ENCODE measurements at regions not wholly inside any gene's neighbourhood (a gene's known extent, or its start where the extent isn't known, plus 50 kb on each side); places are given as distances from the start of the nearest gene placed in this dataset.

DNA sequence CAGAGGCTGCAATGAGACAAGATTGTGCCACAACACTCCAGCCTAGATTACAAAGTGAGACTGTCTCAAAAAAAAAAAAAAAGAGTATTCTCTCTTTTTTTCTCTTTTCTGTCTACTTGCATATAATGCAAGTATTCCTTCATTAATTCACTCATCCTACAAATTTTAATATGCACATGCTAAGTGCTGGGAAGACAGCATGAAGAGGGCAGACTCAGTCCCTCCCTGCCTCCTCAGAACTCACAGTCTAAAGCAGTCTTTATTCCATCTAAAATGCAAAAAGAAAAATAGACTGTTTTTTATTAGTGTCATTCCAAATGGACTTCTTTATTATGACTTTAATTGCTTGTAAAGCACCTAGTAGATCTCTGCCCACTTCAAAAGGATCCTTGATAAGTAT, 85.6 kb downstream of the NKX6-1 start:
- no peak overlapping the region for H2BK5ac ChIP-seq (ENCODE audit: insufficient read length, low read length)
- no peak overlapping the region for H2AK5ac ChIP-seq (ENCODE audit: insufficient read length, low read length)
- H3K4ac ChIP-seq (ENCODE audit: low read depth, low read length) = no peak overlapping the region
- no peak overlapping the region for H3K4me3 Mint-ChIP-seq
- peaks cover 17% of the 10 kb centered on the region for H3K27me3 Mint-ChIP-seq (ENCODE audit: low read depth)
- H3K79me2 ChIP-seq (ENCODE audit: insufficient read depth, low read length) = no peaks in the 10 kb centered on the region
- DNase-seq = no peak
- H3K18ac ChIP-seq (ENCODE audit: insufficient read length, low read depth, low read length) = no peak overlapping the region
- no peak overlapping the region for H3K27ac ChIP-seq (ENCODE audit: insufficient read length, low read depth, low read length)
- TF ChIP-seq, protein P1, sequence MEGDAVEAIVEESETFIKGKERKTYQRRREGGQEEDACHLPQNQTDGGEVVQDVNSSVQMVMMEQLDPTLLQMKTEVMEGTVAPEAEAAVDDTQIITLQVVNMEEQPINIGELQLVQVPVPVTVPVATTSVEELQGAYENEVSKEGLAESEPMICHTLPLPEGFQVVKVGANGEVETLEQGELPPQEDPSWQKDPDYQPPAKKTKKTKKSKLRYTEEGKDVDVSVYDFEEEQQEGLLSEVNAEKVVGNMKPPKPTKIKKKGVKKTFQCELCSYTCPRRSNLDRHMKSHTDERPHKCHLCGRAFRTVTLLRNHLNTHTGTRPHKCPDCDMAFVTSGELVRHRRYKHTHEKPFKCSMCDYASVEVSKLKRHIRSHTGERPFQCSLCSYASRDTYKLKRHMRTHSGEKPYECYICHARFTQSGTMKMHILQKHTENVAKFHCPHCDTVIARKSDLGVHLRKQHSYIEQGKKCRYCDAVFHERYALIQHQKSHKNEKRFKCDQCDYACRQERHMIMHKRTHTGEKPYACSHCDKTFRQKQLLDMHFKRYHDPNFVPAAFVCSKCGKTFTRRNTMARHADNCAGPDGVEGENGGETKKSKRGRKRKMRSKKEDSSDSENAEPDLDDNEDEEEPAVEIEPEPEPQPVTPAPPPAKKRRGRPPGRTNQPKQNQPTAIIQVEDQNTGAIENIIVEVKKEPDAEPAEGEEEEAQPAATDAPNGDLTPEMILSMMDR (conservative IDR thresholded peaks at IDR 0.05) = no peak
- H2AFZ ChIP-seq (ENCODE audit: low read length) = no peak overlapping the region
- H2BK20ac ChIP-seq (ENCODE audit: low read depth, low read length, poor library complexity, severe bottlenecking) = no peak overlapping the region
- no peak overlapping the region for H2BK120ac ChIP-seq (ENCODE audit: low read depth, low read length, poor library complexity, severe bottlenecking)
- no peak overlapping the region for H4K5ac ChIP-seq (ENCODE audit: insufficient read length, low read depth, low read length)
- H3K9me3 ChIP-seq (ENCODE audit: control insufficient read depth, low read depth, low read length) = no peaks in the 10 kb centered on the region
- no peaks in the 10 kb centered on the region for H3K36me3 Mint-ChIP-seq (ENCODE audit: insufficient read depth in 1 of 3, low read depth in 3 of 3)
- H3K23ac ChIP-seq (ENCODE audit: insufficient read length, low read depth, low read length) = no peak overlapping the region
- H3K4me1 ChIP-seq (ENCODE audit: insufficient read depth, low read length) = no peaks in the 10 kb centered on the region
- no peak overlapping the region for H2BK12ac ChIP-seq (ENCODE audit: insufficient read length, low read depth, low read length)
- no peaks in the 10 kb centered on the region for H3K9me3 Mint-ChIP-seq
- H3K56ac ChIP-seq (ENCODE audit: insufficient read length, low read depth, low read length) = no peak overlapping the region
- H4K91ac ChIP-seq (ENCODE audit: insufficient read length, low read depth, low read length) = no peak overlapping the region
- no peaks in the 10 kb centered on the region for H3K27me3 ChIP-seq (ENCODE audit: insufficient read depth, low read length)
- no peak overlapping the region for H3T11ph ChIP-seq (ENCODE audit: low read length)
- H3K4me1 Mint-ChIP-seq = peaks cover 12 to 25% of the 10 kb centered on the region in 2 experiments
- H3K23me2 ChIP-seq (ENCODE audit: insufficient read length, low read depth, low read length, poor library complexity, severe bottlenecking) = no peaks in the 10 kb centered on the region
- no peak overlapping the region for H4K8ac ChIP-seq (replicated peaks; ENCODE audit: insufficient read length, low read depth, low read length)
- no peak overlapping the region for H3K9ac ChIP-seq (ENCODE audit: extremely low read depth, insufficient read length, low read length)
- no peaks in the 10 kb centered on the region for H3K79me1 ChIP-seq (ENCODE audit: insufficient read depth, low read depth, low read length, poor library complexity, severe bottlenecking)
- no peaks in the 10 kb centered on the region for H4K20me1 ChIP-seq (ENCODE audit: control insufficient read depth, insufficient read depth, insufficient read length)
- H3K14ac ChIP-seq (ENCODE audit: insufficient read depth, low read length) = no peak overlapping the region
- no peak overlapping the region for H2BK15ac ChIP-seq (ENCODE audit: low read depth, low read length)
- H3K27ac Mint-ChIP-seq = no peak overlapping the region
- H3K4me2 ChIP-seq (ENCODE audit: insufficient read depth, insufficient read length, low read length) = no peak overlapping the region
